ENCODE measurements at regions not wholly inside any gene's neighbourhood (a gene's known extent, or its start where the extent isn't known, plus 50 kb on each side); places are given as distances from the start of the nearest gene placed in this dataset.

DNA sequence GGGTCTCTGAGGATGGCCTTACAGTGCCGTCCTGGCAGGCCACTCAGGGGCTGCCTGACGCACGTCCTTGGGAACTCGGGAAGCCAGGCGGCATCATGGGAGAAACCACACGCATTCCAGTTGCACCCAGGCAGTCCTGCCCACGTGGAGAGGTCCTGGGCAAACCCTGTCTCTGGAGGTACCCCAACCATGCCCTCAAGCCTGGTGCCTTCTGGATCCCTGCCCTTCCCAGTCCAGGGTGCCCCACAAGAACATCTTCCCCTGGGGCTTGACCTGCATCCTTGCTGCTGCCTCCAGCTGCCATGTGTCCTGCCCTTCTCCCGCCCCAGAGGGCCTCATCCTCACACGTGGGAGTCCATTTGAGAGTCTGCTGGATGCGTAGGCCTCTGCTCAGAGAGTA lies 200.3 kb upstream of the PPP2R2D start:
- intact Hi-C loops (cut with DNase I): no loop called here
- no peaks in the 10 kb centered on the region for H3K9me3 ChIP-seq
- no peak overlapping the region for H3K4me3 ChIP-seq
- no peak overlapping the region for H3K27ac ChIP-seq
- no peak for ATAC-seq
- TF ChIP-seq, protein P1, sequence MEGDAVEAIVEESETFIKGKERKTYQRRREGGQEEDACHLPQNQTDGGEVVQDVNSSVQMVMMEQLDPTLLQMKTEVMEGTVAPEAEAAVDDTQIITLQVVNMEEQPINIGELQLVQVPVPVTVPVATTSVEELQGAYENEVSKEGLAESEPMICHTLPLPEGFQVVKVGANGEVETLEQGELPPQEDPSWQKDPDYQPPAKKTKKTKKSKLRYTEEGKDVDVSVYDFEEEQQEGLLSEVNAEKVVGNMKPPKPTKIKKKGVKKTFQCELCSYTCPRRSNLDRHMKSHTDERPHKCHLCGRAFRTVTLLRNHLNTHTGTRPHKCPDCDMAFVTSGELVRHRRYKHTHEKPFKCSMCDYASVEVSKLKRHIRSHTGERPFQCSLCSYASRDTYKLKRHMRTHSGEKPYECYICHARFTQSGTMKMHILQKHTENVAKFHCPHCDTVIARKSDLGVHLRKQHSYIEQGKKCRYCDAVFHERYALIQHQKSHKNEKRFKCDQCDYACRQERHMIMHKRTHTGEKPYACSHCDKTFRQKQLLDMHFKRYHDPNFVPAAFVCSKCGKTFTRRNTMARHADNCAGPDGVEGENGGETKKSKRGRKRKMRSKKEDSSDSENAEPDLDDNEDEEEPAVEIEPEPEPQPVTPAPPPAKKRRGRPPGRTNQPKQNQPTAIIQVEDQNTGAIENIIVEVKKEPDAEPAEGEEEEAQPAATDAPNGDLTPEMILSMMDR (IDR thresholded peaks at IDR 0.05): no peak
- peaks cover 5% of the 10 kb centered on the region for H3K27me3 ChIP-seq (ENCODE audit: low read depth)
- H3K36me3 ChIP-seq: no peaks in the 10 kb centered on the region
- no peaks in the 10 kb centered on the region for H3K4me1 ChIP-seq
- no peak for DNase-seq

DNA sequence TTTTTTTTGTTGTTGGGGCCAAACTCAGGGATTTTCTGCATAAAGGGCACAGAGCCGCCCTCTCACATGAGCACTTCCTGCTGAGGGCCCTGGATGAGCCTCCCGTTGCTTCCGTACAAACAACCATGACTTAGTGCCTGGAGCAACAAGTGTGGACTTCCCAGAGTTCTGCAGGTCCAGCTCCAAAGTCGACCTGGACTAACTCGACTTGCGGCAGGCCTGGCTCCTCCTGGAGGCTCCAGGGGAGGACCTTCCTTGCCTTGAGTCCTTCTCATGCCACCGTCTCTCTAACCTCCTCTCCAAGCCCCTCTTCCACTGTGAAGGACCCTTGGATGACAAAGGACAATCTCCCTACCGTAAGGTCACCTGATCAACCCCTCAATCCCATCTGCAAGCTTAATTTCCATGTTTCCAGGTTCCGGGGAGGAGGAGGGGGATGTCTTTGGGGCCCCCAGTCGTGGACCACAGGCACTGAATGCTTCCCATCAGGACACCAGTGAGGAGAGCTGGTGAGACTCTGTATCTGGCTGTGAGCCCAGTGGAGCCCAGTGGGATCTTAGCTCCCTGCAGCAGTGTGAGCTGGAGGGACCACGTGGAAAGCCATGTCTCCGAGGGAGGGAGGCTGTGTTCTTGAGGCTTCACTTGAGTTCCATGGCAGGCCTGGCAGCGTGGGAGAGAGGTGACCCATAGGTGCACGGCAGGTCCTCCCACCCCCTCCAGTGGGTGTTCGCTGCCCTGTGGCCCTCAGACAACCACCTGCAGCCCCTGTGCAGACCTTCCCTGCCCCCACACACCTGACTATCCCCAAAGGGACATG lies 199.5 kb upstream of the PPP2R2D start:
- Histone ChIP-seq H3K36me3 (no peaks in the 10 kb centered on the region), H3K4me3 (no peak overlapping the region), H3K4me1 (no peaks in the 10 kb centered on the region), H3K27ac (no peak overlapping the region), H3K27me3 (ENCODE audit: low read depth) (peaks cover 5% of the 10 kb centered on the region), H3K9me3 (peaks cover under 1% of the 10 kb centered on the region)
- intact Hi-C loops (cut with DNase I): no loop called here
- DNase-seq (no peak), ATAC-seq (peak in 1 of 2 donors; percentile 17)
- TF ChIP-seq, protein P1 (IDR thresholded peaks at IDR 0.05): no peak

DNA sequence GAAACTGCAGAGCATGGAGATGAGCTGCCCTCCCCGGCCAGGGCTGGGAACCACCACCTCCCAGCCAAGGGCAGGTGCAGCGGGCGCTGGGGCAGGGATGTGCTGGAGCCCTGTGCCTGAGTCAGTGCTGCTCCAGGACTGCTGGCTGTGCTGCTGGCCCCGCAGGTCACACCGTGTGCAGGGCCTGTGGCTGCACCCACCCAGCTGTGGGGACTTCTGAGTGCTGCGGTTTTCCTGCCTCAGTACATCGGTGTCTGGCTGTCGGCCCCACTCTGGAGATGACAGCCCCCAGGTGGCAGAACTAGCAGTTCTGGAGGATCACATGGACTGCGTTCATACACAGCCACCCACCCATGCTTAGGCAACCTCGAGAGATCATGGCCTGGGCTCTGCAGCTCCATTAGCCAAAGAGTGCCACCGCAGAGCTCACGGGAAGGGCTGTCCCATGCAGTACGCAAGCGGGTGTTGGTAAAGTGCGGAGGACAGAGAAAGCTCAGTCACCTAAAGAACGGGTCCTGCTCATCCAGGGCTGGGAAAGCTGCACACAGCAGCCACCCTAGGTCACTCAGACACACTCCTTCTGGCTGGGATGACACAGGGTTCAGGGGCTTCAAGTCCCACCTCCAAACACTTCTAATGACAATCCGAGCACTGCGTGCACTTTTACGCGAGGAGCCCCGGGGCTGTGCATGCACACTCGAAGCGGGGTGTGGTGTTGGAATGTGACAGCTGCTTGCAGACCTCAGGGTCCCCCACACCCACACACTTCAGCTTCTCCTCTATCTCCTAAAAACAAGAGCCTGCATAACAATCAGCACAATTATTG lies 198.1 kb upstream of the PPP2R2D start:
- TF ChIP-seq, protein P1 (IDR thresholded peaks at IDR 0.05): no peak
- Histone ChIP-seq H3K36me3 (no peaks in the 10 kb centered on the region), H3K27ac (no peak overlapping the region), H3K4me3 (no peak overlapping the region), H3K27me3 (ENCODE audit: low read depth) (peaks cover 5% of the 10 kb centered on the region), H3K4me1 (no peaks in the 10 kb centered on the region), H3K9me3 (peaks cover 14% of the 10 kb centered on the region)
- DNase-seq: no peak
- intact Hi-C loops (cut with DNase I): no loop called here
- peak in 1 of 2 donors; percentile 16 for ATAC-seq

DNA sequence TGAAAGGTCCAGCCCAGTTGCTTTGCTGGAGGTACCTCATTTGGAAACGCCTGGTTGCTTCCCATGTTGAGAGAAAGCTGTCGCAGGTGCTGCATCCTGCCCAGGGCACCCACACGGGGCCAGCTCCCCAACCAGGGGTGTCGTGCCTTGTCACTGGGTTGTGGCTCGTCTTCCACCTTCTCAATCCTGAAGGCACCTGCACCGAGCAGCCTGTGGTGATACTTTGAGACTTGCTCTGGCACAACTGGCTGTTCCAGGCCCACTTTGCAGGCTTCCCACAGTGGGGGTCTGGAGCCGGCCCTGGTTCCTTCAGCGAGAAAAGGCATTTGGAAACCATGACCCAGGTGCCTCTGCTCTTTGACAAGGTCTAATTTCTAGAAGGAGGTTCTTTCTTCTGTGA lies 197.3 kb upstream of the PPP2R2D start:
- DNase-seq (no peak), ATAC-seq (no peak)
- H3K36me3 ChIP-seq: no peaks in the 10 kb centered on the region
- H3K27ac ChIP-seq: no peak overlapping the region
- peaks cover 5% of the 10 kb centered on the region for H3K27me3 ChIP-seq (ENCODE audit: low read depth)
- H3K9me3 ChIP-seq: peaks cover 14% of the 10 kb centered on the region
- intact Hi-C loops (cut with DNase I): no loop called here
- TF ChIP-seq, protein P1 (IDR thresholded peaks at IDR 0.05): no peak
- no peaks in the 10 kb centered on the region for H3K4me1 ChIP-seq
- no peak overlapping the region for H3K4me3 ChIP-seq

DNA sequence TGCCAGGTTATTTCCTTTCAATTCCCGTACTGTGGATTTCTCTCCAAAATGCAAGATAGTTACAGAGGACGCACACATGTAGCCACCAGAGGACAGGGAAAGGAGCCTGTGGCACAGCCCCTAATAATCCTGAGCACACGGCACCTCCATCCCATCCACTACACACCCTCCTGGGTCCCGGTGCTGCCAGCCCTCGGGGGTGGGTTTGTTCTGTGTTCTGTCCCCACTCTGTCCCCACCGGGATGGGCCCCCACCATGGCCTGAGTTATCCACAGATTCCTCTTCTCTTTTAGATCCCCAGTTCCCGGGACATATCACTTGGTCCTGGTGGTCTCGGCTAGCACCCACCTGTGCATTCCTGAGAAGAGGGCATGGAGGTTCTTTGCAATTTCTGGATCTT lies 196.9 kb upstream of the PPP2R2D start:
- H3K36me3 ChIP-seq: no peaks in the 10 kb centered on the region
- no peak overlapping the region for H3K27ac ChIP-seq
- TF ChIP-seq, protein P1 (IDR thresholded peaks at IDR 0.05): no peak
- no peaks in the 10 kb centered on the region for H3K4me1 ChIP-seq
- H3K4me3 ChIP-seq: no peak overlapping the region
- peaks cover 14% of the 10 kb centered on the region for H3K9me3 ChIP-seq
- H3K27me3 ChIP-seq (ENCODE audit: low read depth): peaks cover 5% of the 10 kb centered on the region
- intact Hi-C loops (cut with DNase I): no loop called here
- ATAC-seq (no peak), DNase-seq (no peak)
